ENCODE measurements at regions not wholly inside any gene's neighbourhood (a gene's known extent, or its start where the extent isn't known, plus 50 kb on each side); places are given as distances from the start of the nearest gene placed in this dataset.

GRCh38 chr1:232329103-232329813 is 300.7 kb downstream of the SIPA1L2 start:
- Histone ChIP-seq H3K9me2 (ENCODE audit: insufficient read depth, low read length) (no peaks in the 10 kb centered on the region), H3K27ac (ENCODE audit: low read length) (no peak overlapping the region), H3K9me3 (ENCODE audit: low read length) (no peaks in the 10 kb centered on the region), H3K4me2 (ENCODE audit: low read length) (no peak overlapping the region), H2AFZ (ENCODE audit: low read depth, low read length) (no peak overlapping the region), H3K27me3 (ENCODE audit: insufficient read depth, low read depth, low read length) (no peaks in the 10 kb centered on the region), H3K9ac (ENCODE audit: low read length) (no peak overlapping the region), H3K4me3 (ENCODE audit: low read length) (no peak overlapping the region), H3F3A (ENCODE audit: insufficient read depth, low read length, poor library complexity, severe bottlenecking) (no peaks in the 10 kb centered on the region), H4K20me1 (ENCODE audit: insufficient read depth) (no peaks in the 10 kb centered on the region), H3K36me3 (ENCODE audit: insufficient read depth, low read length) (no peaks in the 10 kb centered on the region), H3K79me2 (replicated peaks; ENCODE audit: insufficient read depth, low read length) (no peaks in the 10 kb centered on the region)
- TF ChIP-seq TAF1 (IDR thresholded peaks at IDR 0.05; ENCODE audit: low read depth) (no peak), CTCF (IDR thresholded peaks at IDR 0.05; ENCODE audit: poor library complexity, severe bottlenecking) (no peak), REST (IDR thresholded peaks at IDR 0.05; ENCODE audit: borderline replicate concordance) (no peak), RAD21 (conservative IDR thresholded peaks at IDR 0.05) (no peak), EZH2 (IDR thresholded peaks at IDR 0.05; ENCODE audit: borderline replicate concordance, insufficient read depth, low read length, poor library complexity, severe bottlenecking) (no peak), SMC3 (conservative IDR thresholded peaks at IDR 0.05; ENCODE audit: poor library complexity) (no peak), MXI1 (conservative IDR thresholded peaks at IDR 0.05; ENCODE audit: poor library complexity, severe bottlenecking) (no peak), POLR2AphosphoS5 (IDR thresholded peaks at IDR 0.05) (no peak), EP300 (conservative IDR thresholded peaks at IDR 0.05; ENCODE audit: poor library complexity, severe bottlenecking) (no peak)

GRCh38 chr1:232328486-232329102 is 301.3 kb downstream of the SIPA1L2 start:
- Histone ChIP-seq H3K4me2 (ENCODE audit: low read length) (no peak overlapping the region), H4K20me1 (ENCODE audit: insufficient read depth) (no peaks in the 10 kb centered on the region), H3K36me3 (ENCODE audit: insufficient read depth, low read length) (no peaks in the 10 kb centered on the region), H2AFZ (ENCODE audit: low read depth, low read length) (no peak overlapping the region), H3F3A (ENCODE audit: insufficient read depth, low read length, poor library complexity, severe bottlenecking) (no peaks in the 10 kb centered on the region), H3K9ac (ENCODE audit: low read length) (no peak overlapping the region), H3K4me3 (ENCODE audit: low read length) (no peak overlapping the region), H3K27me3 (ENCODE audit: insufficient read depth, low read depth, low read length) (no peaks in the 10 kb centered on the region), H3K27ac (ENCODE audit: low read length) (no peak overlapping the region), H3K9me3 (ENCODE audit: low read length) (no peaks in the 10 kb centered on the region), H3K79me2 (replicated peaks; ENCODE audit: insufficient read depth, low read length) (no peaks in the 10 kb centered on the region), H3K9me2 (ENCODE audit: insufficient read depth, low read length) (no peaks in the 10 kb centered on the region)
- TF ChIP-seq RAD21 (conservative IDR thresholded peaks at IDR 0.05): no peak
- no peak for TF ChIP-seq TAF1 (IDR thresholded peaks at IDR 0.05; ENCODE audit: low read depth)
- TF ChIP-seq REST (IDR thresholded peaks at IDR 0.05; ENCODE audit: borderline replicate concordance): no peak
- TF ChIP-seq CTCF (IDR thresholded peaks at IDR 0.05; ENCODE audit: poor library complexity, severe bottlenecking): no peak
- TF ChIP-seq EZH2 (IDR thresholded peaks at IDR 0.05; ENCODE audit: borderline replicate concordance, insufficient read depth, low read length, poor library complexity, severe bottlenecking): no peak
- no peak for TF ChIP-seq EP300 (conservative IDR thresholded peaks at IDR 0.05; ENCODE audit: poor library complexity, severe bottlenecking)
- TF ChIP-seq POLR2AphosphoS5 (IDR thresholded peaks at IDR 0.05): no peak
- TF ChIP-seq MXI1 (conservative IDR thresholded peaks at IDR 0.05; ENCODE audit: poor library complexity, severe bottlenecking): no peak
- TF ChIP-seq SMC3 (conservative IDR thresholded peaks at IDR 0.05; ENCODE audit: poor library complexity): no peak
